Astrocyte (in vitro differentiated cells and primary cell): ENCODE measurements at regions not wholly inside any gene's neighbourhood (a gene's known extent, or its start where the extent isn't known, plus 50 kb on each side); places are given as distances from the start of the nearest gene placed in this dataset.

ENCODE experiments used
- CTCF ChIP-seq: IDR thresholded peaks from 2 replicates; pipeline ENCODE4 v1.5.1; 2011; ENCODE audit warnings: low read depth, mild to moderate bottlenecking, inconsistent platforms, low read length, moderate library complexity; ENCODE audit not compliant: insufficient read depth
- EZH2 ChIP-seq: IDR thresholded peaks from 2 replicates; pipeline ENCODE4 v1.6.1; 2012; ENCODE audit warnings: mild to moderate bottlenecking, low read length, inconsistent platforms; ENCODE audit not compliant: insufficient read depth

GRCh38 chr16:5549802-5550201 lies 452.2 kb upstream of the EEF2KMT start:
- TF ChIP-seq CTCF (no peak), EZH2 (no peak)
